NB4 (cell line): ENCODE measurements at regions not wholly inside any gene's neighbourhood (a gene's known extent, or its start where the extent isn't known, plus 50 kb on each side); places are given as distances from the start of the nearest gene placed in this dataset.
"Not testable (repeated sequence)": the region's sequence is repeated elsewhere in the genome, so short reads cannot be mapped to it uniquely, and the experiment has no call there.

ENCODE experiments used
- DNase-seq: peaks from one replicate; pipeline ENCODE4 v3.0.0; 2010; ENCODE audit warnings: low read depth
- H3K4me3 ChIP-seq: one replicate; pipeline ENCODE4 v1.5.1; 2011; ENCODE audit warnings: mild to moderate bottlenecking, low read depth, low read length, moderate library complexity
- CTCF ChIP-seq: IDR thresholded peaks from one replicate; pipeline ENCODE4 v1.5.1; 2012; ENCODE audit warnings: low read depth, low read length
- MYC ChIP-seq: IDR thresholded peaks from 2 replicates; pipeline ENCODE4 v1.6.1; 2011; ENCODE audit warnings: low read depth, low read length
- POLR2A ChIP-seq: IDR thresholded peaks from 2 replicates; pipeline ENCODE4 v1.6.1; 2011; ENCODE audit warnings: mild to moderate bottlenecking; ENCODE audit not compliant: insufficient read length; ENCODE audit errors: extremely low read depth
- TF ChIP-seq, protein P1 (sequence below): IDR thresholded peaks from 2 replicates; pipeline ENCODE4 v1.6.1; 2011; ENCODE audit warnings: low read depth, low read length

DNA sequence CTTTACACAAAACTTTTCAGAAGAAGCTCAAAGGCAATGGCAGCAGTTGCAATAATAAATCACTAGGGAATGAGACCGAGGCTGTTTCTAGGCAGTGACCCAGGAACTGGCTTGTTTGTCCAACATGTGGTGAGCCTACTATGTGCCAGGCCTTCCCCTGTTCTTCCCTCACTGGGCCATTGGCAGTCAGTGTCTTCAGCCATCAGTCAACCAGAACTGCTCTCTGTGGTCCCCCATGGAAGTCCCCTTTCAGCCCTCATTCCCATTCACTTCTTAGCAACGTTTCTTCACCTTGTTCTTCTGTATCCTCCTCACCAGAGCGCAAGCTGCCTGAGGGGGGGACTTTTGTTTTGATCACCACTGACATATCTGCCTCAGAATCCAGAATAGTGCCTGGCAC is 274.1 kb downstream of the RRAGC start:
- no peak for DNase-seq
- TF ChIP-seq POLR2A, result no peak
- TF ChIP-seq, protein P1, sequence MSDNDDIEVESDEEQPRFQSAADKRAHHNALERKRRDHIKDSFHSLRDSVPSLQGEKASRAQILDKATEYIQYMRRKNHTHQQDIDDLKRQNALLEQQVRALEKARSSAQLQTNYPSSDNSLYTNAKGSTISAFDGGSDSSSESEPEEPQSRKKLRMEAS, result no peak
- TF ChIP-seq MYC, result no peak
- TF ChIP-seq CTCF, result no peak
- H3K4me3 ChIP-seq, result no peak overlapping the region

DNA sequence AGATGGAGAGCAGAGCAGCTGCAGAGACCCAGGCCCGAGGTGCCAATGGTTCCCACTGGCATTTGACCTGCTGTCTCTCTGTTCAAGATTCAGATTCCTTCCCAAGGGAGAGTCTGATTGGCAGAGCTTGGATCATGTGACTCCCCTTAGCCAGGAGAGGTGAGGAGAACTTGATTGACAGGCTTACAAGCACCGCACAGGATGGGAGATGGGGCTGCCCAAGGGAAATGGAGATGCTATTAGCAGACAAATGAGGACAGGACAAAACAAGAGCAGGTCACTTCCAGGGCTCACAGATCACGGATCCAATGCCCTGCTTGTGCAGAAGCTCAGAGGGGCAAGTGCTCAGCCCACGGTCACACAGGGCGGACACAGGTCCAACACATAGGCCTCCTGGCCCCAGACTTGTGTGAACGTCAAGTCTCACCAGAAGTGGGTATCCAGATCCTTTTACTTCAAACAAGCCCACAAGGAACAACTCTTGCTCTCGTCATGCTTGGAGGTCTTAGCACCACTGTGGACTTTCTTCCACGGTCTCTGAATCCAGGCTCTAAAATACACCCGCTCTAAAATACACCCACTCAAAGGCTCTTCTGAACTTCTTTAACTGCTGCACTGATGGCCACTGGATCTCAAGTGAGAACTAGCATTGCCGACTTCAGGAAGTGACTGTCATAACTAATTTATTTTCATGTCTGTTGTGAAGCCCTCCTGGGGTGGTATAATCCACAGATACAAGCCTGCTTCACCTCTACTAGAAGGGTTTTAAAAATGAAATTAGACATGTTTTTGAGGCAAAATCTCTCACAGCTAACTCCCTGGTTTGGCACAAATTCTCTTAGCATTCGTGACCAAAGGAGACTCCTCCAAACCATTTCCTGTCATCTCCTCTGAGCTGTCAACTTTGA is 274.9 kb downstream of the RRAGC start:
- no peak for TF ChIP-seq CTCF
- TF ChIP-seq POLR2A, result no peak
- TF ChIP-seq, protein P1, result no peak
- TF ChIP-seq MYC, result no peak
- DNase-seq, result no peak
- no peak overlapping the region for H3K4me3 ChIP-seq

- H3K4me3 ChIP-seq, DNase-seq: not testable (repeated sequence)
Observed at GRCh38 chr1:38583287-38583686, 276.3 kb downstream of the RRAGC start.

GRCh38 chr1:38581396-38581795 is 278.2 kb downstream of the RRAGC start:
- DNase-seq, result no peak
- H3K4me3 ChIP-seq, result no peak overlapping the region
- TF ChIP-seq POLR2A, result no peak

- no peak for DNase-seq
- TF ChIP-seq CTCF (no peak), POLR2A (no peak), MYC (no peak)
- TF ChIP-seq, protein P1, result no peak
- H3K4me3 ChIP-seq, result no peak overlapping the region
Observed at GRCh38 chr1:38580594-38580993, 279.0 kb downstream of the RRAGC start.

GRCh38 chr1:38579056-38579455 is 280.5 kb downstream of the RRAGC start:
- DNase-seq, result no peak
- TF ChIP-seq, protein P1, result no peak
- TF ChIP-seq CTCF (no peak), POLR2A (no peak), MYC (no peak)
- H3K4me3 ChIP-seq, result no peak overlapping the region

GRCh38 chr1:38578271-38578951 is 281.2 kb downstream of the RRAGC start:
- no peak for DNase-seq
- TF ChIP-seq POLR2A (no peak), MYC (no peak), CTCF (no peak)
- TF ChIP-seq, protein P1, result no peak
- H3K4me3 ChIP-seq, result no peak overlapping the region
